ENCODE measurements at regions not wholly inside any gene's neighbourhood (a gene's known extent, or its start where the extent isn't known, plus 50 kb on each side); places are given as distances from the start of the nearest gene placed in this dataset.

DNA sequence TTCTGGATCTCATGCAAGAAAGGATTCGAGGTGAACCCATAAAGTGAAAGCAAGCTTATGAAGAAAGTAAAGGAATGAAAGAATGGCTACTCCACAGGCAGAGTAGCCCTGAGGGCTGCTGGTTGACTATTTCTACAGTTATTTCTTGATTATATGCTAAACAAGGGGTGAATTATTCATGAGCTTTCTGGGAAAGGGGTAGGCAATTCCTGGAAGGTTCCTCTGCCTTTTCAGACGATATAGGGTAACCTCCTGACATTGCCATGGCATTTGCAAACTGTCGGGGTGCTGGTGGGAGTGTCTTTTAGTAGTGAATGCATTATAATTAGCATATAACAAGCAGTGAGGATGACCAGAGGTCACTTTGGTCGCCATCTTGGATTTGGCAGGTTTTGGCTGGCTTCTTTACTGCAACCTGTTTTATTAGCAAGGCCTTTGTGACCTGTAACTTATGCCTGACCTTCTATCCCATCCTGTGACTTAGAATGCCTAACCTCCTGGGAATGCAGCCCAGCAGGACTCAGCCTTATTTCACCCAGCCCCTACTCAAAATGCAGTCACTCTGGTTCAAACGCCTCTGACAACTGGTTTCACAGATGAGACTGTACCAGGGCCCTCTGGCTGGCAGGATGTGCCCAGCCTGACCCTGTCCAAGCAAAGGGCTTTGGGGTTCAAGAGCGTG lies 157.7 kb upstream of the SFSWAP start:
- no peak overlapping the region for H3K27ac ChIP-seq
- no peaks in the 10 kb centered on the region for H3K9me3 ChIP-seq (ENCODE audit: severe bottlenecking)
- no peak overlapping the region for H3K4me3 ChIP-seq (ENCODE audit: low read depth, low read length)
- no peaks in the 10 kb centered on the region for H3K27me3 ChIP-seq (ENCODE audit: insufficient read depth, low read depth, severe bottlenecking)
- no peak for DNase-seq
- no peaks in the 10 kb centered on the region for H3K36me3 ChIP-seq
- TF ChIP-seq, protein P1, sequence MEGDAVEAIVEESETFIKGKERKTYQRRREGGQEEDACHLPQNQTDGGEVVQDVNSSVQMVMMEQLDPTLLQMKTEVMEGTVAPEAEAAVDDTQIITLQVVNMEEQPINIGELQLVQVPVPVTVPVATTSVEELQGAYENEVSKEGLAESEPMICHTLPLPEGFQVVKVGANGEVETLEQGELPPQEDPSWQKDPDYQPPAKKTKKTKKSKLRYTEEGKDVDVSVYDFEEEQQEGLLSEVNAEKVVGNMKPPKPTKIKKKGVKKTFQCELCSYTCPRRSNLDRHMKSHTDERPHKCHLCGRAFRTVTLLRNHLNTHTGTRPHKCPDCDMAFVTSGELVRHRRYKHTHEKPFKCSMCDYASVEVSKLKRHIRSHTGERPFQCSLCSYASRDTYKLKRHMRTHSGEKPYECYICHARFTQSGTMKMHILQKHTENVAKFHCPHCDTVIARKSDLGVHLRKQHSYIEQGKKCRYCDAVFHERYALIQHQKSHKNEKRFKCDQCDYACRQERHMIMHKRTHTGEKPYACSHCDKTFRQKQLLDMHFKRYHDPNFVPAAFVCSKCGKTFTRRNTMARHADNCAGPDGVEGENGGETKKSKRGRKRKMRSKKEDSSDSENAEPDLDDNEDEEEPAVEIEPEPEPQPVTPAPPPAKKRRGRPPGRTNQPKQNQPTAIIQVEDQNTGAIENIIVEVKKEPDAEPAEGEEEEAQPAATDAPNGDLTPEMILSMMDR (IDR thresholded peaks at IDR 0.05; ENCODE audit: low read depth, low read length): no peak

DNA sequence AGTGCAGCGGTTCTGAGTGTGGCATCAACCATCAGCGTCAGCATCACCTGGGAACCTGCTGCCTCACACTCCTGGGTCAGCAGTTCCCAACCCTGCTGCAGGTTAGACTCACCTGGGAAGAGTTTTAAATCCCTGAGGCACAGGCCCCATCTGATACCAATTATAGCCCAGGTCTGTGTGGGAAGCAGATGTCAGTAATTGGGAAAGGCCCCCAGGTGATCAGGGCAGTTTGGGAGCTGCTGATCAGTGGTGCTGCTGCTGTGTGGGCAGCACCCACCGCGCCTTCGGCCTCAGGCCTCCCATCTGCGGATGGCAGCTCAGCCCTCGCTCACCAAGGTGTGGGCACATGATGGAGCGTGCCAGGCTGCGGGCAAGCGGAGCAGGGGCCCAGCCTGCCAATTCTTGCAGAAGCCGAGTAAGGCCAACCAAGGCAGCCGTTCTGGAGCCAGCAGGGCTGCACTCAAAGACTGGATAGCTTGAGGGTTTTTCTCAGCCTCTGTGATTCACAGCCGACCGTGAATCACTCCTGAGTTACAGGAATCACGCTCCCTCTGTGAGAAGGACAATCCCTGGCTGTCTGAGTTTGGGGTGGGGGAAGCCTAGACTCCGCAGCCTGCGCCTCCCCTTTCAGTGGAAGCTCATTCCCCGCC lies 155.6 kb upstream of the SFSWAP start:
- TF ChIP-seq, protein P1 (IDR thresholded peaks at IDR 0.05; ENCODE audit: low read depth, low read length): no peak
- Histone ChIP-seq H3K9me3 (ENCODE audit: severe bottlenecking) (no peaks in the 10 kb centered on the region), H3K27ac (no peak overlapping the region), H3K27me3 (ENCODE audit: insufficient read depth, low read depth, severe bottlenecking) (no peaks in the 10 kb centered on the region), H3K36me3 (no peaks in the 10 kb centered on the region), H3K4me3 (ENCODE audit: low read depth, low read length) (no peak overlapping the region)
- DNase-seq: no peak

DNA sequence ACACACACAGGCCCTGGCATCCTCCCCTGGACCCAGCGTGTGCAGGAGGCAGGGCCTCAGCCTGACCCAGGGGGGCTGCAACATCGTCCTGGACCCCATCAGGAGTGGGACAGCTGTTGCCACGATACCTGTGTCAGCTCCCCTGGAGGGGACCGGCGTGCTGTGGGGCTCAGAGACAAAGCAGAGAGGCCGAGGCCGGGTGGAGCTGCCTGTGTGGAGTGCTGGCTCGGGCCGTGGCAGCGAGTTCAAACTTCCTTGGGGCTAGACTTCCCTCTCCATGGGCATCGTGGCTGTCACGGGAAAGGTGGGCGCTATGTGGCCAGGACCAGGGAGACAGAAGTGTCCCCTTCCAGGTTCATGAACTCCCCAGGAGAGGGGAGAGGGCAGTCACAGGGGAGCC lies 155.0 kb upstream of the SFSWAP start:
- TF ChIP-seq, protein P1 (IDR thresholded peaks at IDR 0.05; ENCODE audit: low read depth, low read length): no peak
- H3K9me3 ChIP-seq (ENCODE audit: severe bottlenecking): no peaks in the 10 kb centered on the region
- no peak for DNase-seq
- no peak overlapping the region for H3K4me3 ChIP-seq (ENCODE audit: low read depth, low read length)
- no peaks in the 10 kb centered on the region for H3K27me3 ChIP-seq (ENCODE audit: insufficient read depth, low read depth, severe bottlenecking)
- no peak overlapping the region for H3K27ac ChIP-seq
- H3K36me3 ChIP-seq: no peaks in the 10 kb centered on the region

DNA sequence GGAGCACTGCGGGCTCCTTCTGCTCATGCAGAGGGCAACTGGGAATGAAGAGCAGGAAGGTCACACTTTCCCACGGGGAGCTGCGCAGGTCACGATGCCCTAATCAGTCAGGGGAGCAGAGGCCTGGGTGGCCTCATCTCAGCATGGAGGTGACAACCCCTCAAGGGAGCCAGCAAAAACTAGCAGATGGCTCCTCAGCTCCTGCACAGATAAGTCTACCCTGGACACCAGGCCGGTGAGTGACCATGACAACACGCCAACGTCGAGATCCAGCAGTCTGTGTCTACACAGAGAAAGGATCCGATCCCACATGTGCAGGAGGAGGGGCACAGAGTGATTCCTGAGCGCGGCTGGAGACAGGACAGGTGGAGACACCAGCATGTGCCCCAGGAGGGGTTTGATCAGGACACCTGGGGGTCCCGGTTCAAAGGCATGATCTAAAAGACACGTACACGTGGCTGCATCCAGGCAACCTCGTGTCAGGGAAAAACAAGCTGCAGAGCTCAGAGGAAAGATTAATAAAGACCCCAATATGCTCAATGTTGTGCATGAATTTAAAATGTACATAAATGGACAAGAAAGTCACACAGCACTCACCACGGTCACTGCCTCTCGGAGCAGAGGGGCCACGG lies 153.7 kb upstream of the SFSWAP start:
- H3K27ac ChIP-seq: no peak overlapping the region
- peak; percentile 22 for DNase-seq
- H3K27me3 ChIP-seq (ENCODE audit: insufficient read depth, low read depth, severe bottlenecking): no peaks in the 10 kb centered on the region
- H3K4me3 ChIP-seq (ENCODE audit: low read depth, low read length): no peak overlapping the region
- no peaks in the 10 kb centered on the region for H3K36me3 ChIP-seq
- no peaks in the 10 kb centered on the region for H3K9me3 ChIP-seq (ENCODE audit: severe bottlenecking)
- TF ChIP-seq, protein P1 (IDR thresholded peaks at IDR 0.05; ENCODE audit: low read depth, low read length): no peak

DNA sequence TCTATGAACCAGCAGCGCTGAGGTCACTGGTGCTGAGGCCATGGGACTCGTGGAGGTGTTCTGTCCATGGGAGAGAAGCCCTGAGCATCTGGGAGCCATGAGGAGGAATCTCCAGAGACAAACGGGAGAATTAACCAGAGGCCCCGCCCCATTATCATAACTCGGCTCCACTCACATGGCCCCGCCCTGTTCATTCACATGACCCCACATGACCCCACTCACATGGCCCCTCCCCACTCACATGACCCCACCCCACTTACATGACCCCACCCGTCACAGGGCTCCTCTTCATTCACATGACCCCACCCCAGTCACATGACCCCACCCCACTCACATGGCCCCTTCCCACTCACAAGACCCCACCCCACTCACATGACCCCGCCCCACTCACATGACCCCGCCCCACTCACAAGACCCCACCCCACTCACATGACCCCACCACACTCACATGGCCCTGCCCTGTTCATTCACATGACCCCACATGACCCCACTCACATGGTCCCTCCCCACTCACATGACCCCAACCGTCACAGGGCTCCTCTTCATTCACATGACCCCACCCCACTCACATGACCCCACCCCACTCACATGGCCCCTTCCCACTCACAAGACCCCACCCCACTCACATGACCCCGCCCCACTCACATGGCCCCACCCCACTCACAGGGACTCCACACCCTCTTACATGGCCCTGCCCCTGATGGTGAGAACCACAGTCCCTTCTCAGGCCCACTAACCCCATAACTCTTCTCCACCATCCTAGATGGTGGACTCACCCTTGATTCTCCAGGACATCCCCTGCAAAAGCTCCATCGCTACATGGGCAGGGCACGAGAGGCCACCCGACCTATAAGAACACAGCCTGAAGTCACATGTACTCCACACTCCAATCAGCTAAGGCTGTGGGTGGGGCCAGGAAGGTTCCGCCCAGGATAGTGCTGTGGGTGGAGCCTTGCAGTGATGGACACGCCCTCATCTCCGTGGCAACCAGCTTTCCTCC lies 151.1 kb upstream of the SFSWAP start:
- Histone ChIP-seq H3K36me3 (no peaks in the 10 kb centered on the region), H3K9me3 (ENCODE audit: severe bottlenecking) (no peaks in the 10 kb centered on the region), H3K27me3 (ENCODE audit: insufficient read depth, low read depth, severe bottlenecking) (no peaks in the 10 kb centered on the region), H3K4me3 (ENCODE audit: low read depth, low read length) (no peak overlapping the region), H3K27ac (no peak overlapping the region)
- TF ChIP-seq, protein P1 (IDR thresholded peaks at IDR 0.05; ENCODE audit: low read depth, low read length): no peak
- DNase-seq: no peak
